ENCODE measurements at regions not wholly inside any gene's neighbourhood (a gene's known extent, or its start where the extent isn't known, plus 50 kb on each side); places are given as distances from the start of the nearest gene placed in this dataset.

DNA sequence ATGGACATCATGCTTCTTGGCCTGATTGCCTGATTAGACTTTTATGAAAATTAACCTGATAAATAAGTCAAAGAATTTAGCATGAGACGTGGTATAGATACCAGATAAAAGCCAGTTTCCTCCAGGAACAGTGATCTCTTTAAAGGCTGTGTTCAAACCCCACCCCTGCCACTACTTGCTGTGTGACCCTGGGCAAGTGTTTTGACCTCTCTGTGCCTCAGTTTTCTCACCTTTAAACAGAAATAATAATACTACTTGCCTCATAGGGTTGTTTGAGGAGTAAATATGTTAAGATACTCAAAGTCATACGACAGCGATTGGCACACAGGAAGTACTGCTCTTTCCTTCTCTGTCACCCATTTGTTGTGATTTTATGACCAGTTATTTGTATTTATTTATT is 115.5 kb downstream of the MAF start:
- intact Hi-C loops (cut with micrococcal nuclease; ENCODE audit: unreplicated experiment): no loop called here
- no TSS peak for BruUV-seq (replicated peaks)
- no peaks in the 10 kb centered on the region for H3K4me1 ChIP-seq (ENCODE audit: insufficient read depth, low read length, poor library complexity, severe bottlenecking)
- H2AFZ ChIP-seq (ENCODE audit: low read length): no peak overlapping the region
- no peak for TF ChIP-seq EZH2phosphoT487 (IDR thresholded peaks at IDR 0.05; ENCODE audit: borderline replicate concordance, low read depth, low read length)
- TF ChIP-seq, protein P1, sequence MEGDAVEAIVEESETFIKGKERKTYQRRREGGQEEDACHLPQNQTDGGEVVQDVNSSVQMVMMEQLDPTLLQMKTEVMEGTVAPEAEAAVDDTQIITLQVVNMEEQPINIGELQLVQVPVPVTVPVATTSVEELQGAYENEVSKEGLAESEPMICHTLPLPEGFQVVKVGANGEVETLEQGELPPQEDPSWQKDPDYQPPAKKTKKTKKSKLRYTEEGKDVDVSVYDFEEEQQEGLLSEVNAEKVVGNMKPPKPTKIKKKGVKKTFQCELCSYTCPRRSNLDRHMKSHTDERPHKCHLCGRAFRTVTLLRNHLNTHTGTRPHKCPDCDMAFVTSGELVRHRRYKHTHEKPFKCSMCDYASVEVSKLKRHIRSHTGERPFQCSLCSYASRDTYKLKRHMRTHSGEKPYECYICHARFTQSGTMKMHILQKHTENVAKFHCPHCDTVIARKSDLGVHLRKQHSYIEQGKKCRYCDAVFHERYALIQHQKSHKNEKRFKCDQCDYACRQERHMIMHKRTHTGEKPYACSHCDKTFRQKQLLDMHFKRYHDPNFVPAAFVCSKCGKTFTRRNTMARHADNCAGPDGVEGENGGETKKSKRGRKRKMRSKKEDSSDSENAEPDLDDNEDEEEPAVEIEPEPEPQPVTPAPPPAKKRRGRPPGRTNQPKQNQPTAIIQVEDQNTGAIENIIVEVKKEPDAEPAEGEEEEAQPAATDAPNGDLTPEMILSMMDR (conservative IDR thresholded peaks at IDR 0.05; ENCODE audit: low read length): no peak
- ChIA-PET POLR2A (no interaction called here), CTCF (ENCODE audit: unreplicated experiment) (no interaction called here)
- H3K27ac ChIP-seq (ENCODE audit: low read depth, low read length, poor library complexity, severe bottlenecking): no peak overlapping the region
- no peaks in the 10 kb centered on the region for H4K20me1 ChIP-seq (ENCODE audit: insufficient read depth, low read length)
- no peaks in the 10 kb centered on the region for H3K79me2 ChIP-seq (ENCODE audit: insufficient read depth, low read depth, low read length)
- no peak overlapping the region for H3K4me3 ChIP-seq (ENCODE audit: low read depth, low read length, poor library complexity, severe bottlenecking)
- H3K9me3 ChIP-seq (ENCODE audit: low read length): no peaks in the 10 kb centered on the region
- DNase-seq (ENCODE audit: low spot score): no peak
- H3K4me2 ChIP-seq (ENCODE audit: low read length): no peak overlapping the region
- H3K36me3 ChIP-seq (ENCODE audit: insufficient read depth, low read length): no peaks in the 10 kb centered on the region
- H3K9me2 ChIP-seq (ENCODE audit: insufficient read depth, low read length): no peaks in the 10 kb centered on the region

DNA sequence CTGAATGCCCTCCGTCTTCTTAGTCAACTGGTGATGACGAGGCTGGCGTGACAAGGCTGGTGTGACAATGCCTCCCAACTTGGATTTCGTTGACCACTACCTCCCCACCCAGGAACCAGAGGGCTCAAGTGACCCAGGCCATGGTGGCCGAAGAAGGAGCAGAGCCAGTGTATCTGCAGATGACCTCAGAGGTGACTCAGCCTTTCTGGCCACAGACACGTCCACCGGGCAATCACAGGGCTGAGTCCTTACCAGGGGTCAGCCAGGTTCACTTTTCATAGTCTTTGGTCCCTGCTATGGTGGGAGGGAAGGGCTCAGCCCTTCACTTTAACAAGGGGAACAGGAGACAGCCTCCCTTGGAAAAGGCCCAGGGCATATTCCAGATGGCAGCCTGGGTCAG is 116.3 kb downstream of the MAF start:
- TF ChIP-seq, protein P1 (conservative IDR thresholded peaks at IDR 0.05; ENCODE audit: low read length): no peak
- no peak for TF ChIP-seq EZH2phosphoT487 (IDR thresholded peaks at IDR 0.05; ENCODE audit: borderline replicate concordance, low read depth, low read length)
- H3K4me1 ChIP-seq (ENCODE audit: insufficient read depth, low read length, poor library complexity, severe bottlenecking): no peaks in the 10 kb centered on the region
- no peak for DNase-seq (ENCODE audit: low spot score)
- no peaks in the 10 kb centered on the region for H3K9me2 ChIP-seq (ENCODE audit: insufficient read depth, low read length)
- H3K36me3 ChIP-seq (ENCODE audit: insufficient read depth, low read length): no peaks in the 10 kb centered on the region
- intact Hi-C loops (cut with micrococcal nuclease; ENCODE audit: unreplicated experiment): no loop called here
- H3K4me2 ChIP-seq (ENCODE audit: low read length): no peak overlapping the region
- H3K27ac ChIP-seq (ENCODE audit: low read depth, low read length, poor library complexity, severe bottlenecking): no peak overlapping the region
- CTCF ChIA-PET (ENCODE audit: unreplicated experiment): no interaction called here
- BruUV-seq (replicated peaks): no TSS peak
- no peak overlapping the region for H3K4me3 ChIP-seq (ENCODE audit: low read depth, low read length, poor library complexity, severe bottlenecking)
- H3K9me3 ChIP-seq (ENCODE audit: low read length): no peaks in the 10 kb centered on the region
- no peaks in the 10 kb centered on the region for H4K20me1 ChIP-seq (ENCODE audit: insufficient read depth, low read length)
- POLR2A ChIA-PET: interaction anchor here (0.6 kb wide), 1 partner anchor 1176 kb away, joined by 5 read pairs; no protein-coding TSS in a partner anchor
- H2AFZ ChIP-seq (ENCODE audit: low read length): no peak overlapping the region
- no peaks in the 10 kb centered on the region for H3K79me2 ChIP-seq (ENCODE audit: insufficient read depth, low read depth, low read length)

DNA sequence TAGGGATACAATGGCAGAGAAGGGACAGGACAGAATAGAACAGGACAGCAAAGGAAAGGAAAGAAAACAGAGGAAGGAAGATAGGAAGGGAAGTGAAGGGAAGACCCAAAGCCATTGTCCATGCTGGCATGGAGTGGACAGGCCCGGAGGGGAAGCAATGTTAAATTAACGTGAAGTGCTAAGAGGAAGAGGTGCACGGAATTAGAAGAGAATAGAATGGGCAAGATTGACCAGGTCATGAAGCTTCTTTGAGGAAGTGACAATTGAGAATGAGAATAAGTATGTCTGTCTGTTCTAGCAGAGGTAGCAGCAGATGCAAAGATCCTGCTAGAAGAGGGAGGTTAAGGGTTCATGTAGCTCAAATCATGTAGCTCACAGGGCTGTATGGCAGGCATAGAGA is 117.2 kb downstream of the MAF start:
- Histone ChIP-seq H3K27ac (ENCODE audit: low read depth, low read length, poor library complexity, severe bottlenecking) (no peak overlapping the region), H3K4me1 (ENCODE audit: insufficient read depth, low read length, poor library complexity, severe bottlenecking) (no peaks in the 10 kb centered on the region), H3K79me2 (ENCODE audit: insufficient read depth, low read depth, low read length) (no peaks in the 10 kb centered on the region), H2AFZ (ENCODE audit: low read length) (no peak overlapping the region), H3K4me3 (ENCODE audit: low read depth, low read length, poor library complexity, severe bottlenecking) (no peak overlapping the region), H3K9me3 (ENCODE audit: low read length) (no peaks in the 10 kb centered on the region), H3K36me3 (ENCODE audit: insufficient read depth, low read length) (no peaks in the 10 kb centered on the region), H3K9me2 (ENCODE audit: insufficient read depth, low read length) (no peaks in the 10 kb centered on the region), H3K4me2 (ENCODE audit: low read length) (no peak overlapping the region), H4K20me1 (ENCODE audit: insufficient read depth, low read length) (no peaks in the 10 kb centered on the region)
- DNase-seq (ENCODE audit: low spot score): no peak
- no TSS peak for BruUV-seq (replicated peaks)
- intact Hi-C loops (cut with micrococcal nuclease; ENCODE audit: unreplicated experiment): no loop called here
- ChIA-PET POLR2A (no interaction called here), CTCF (ENCODE audit: unreplicated experiment) (no interaction called here)
- no peak for TF ChIP-seq EZH2phosphoT487 (IDR thresholded peaks at IDR 0.05; ENCODE audit: borderline replicate concordance, low read depth, low read length)
- TF ChIP-seq, protein P1 (conservative IDR thresholded peaks at IDR 0.05; ENCODE audit: low read length): no peak
